IMR-90 (cell line): ENCODE measurements at regions not wholly inside any gene's neighbourhood (a gene's known extent, or its start where the extent isn't known, plus 50 kb on each side); places are given as distances from the start of the nearest gene placed in this dataset.

Experiments used
- ATAC-seq: fragments of 200-7000 bp; cut with Tn5 transposase; 2 replicates; pipeline ENCODE4 v1.9.1; 2020; ENCODE audit warnings: low read depth, mild to moderate bottlenecking, moderate library complexity
- BruUV-seq: library from RNA; stranded (reverse); fragments of 400-500 nt; replicated peaks from 2 replicates; lab custom pipeline; 2021; lab: Mats Ljungman, UMichigan
- CTCF ChIA-PET: fragments of 300-600 bp; formaldehyde crosslinking; extraction: SDS; loops from one replicate; lab custom pipeline; 2021; ENCODE audit warnings: antibody characterized with exemption; lab: Yijun Ruan, JAX
- POLR2A ChIA-PET: fragments of 300-600 bp; sonication (Branson Sonifier 250); formaldehyde crosslinking; loops from one replicate; lab custom pipeline; 2022; ENCODE audit warnings: antibody characterized with exemption; ENCODE audit not compliant: unreplicated experiment; lab: Charles Lee
- DNase-seq: peaks from one replicate; pipeline ENCODE4 v3.0.0; 2013
- H2AFZ ChIP-seq: replicated peaks from 2 replicates; pipeline ENCODE3; 2013; ENCODE audit warnings: low read length, mild to moderate bottlenecking; ENCODE audit not compliant: poor library complexity
- H2AK5ac ChIP-seq: 2 replicates; pipeline ENCODE4 v1.6.1; 2013; ENCODE audit warnings: low read depth, low read length, inconsistent platforms
- H2AK9ac ChIP-seq: replicated peaks from 2 replicates; pipeline ENCODE3; 2013; ENCODE audit warnings: mild to moderate bottlenecking, low read depth, low read length, moderate library complexity; ENCODE audit not compliant: poor library complexity
- H2BK120ac ChIP-seq: 2 replicates; pipeline ENCODE4 v1.6.1; 2013; ENCODE audit warnings: low read depth, low read length, inconsistent platforms
- H2BK15ac ChIP-seq: 3 replicates; pipeline ENCODE4 v1.6.1; 2013; ENCODE audit warnings: low read depth, low read length, inconsistent platforms
- H2BK20ac ChIP-seq: 2 replicates; pipeline ENCODE4 v1.6.1; 2013; ENCODE audit warnings: low read depth, mild to moderate bottlenecking, inconsistent platforms, low read length, moderate library complexity
- H2BK5ac ChIP-seq: 2 replicates; pipeline ENCODE4 v1.6.1; 2013; ENCODE audit warnings: mild to moderate bottlenecking, low read depth, low read length, inconsistent platforms; ENCODE audit not compliant: poor library complexity, severe bottlenecking
- H3K14ac ChIP-seq: replicated peaks from 2 replicates; pipeline ENCODE4 v1.6.1; 2013; ENCODE audit warnings: low read depth, low read length, inconsistent platforms
- H3K18ac ChIP-seq: 2 replicates; pipeline ENCODE4 v1.6.1; 2013; ENCODE audit warnings: low read depth, low read length, control low read depth
- H3K23ac ChIP-seq: 2 replicates; pipeline ENCODE4 v1.6.1; 2013; ENCODE audit warnings: low read depth, low read length, inconsistent platforms
- H3K27ac ChIP-seq: 2 replicates; pipeline ENCODE4 v1.5.1; 2013; ENCODE audit warnings: mild to moderate bottlenecking, control low read depth, low read length; ENCODE audit not compliant: insufficient read depth
- H3K27me3 ChIP-seq: 2 replicates; pipeline ENCODE4 v1.6.1; 2013; ENCODE audit warnings: low read length; ENCODE audit not compliant: control insufficient read depth, insufficient read depth
- H3K36me3 ChIP-seq: 2 replicates; pipeline ENCODE4 v1.6.1; 2013; ENCODE audit warnings: low read length, mixed read lengths; ENCODE audit not compliant: control insufficient read depth, insufficient read depth
- H3K4ac ChIP-seq: 2 replicates; pipeline ENCODE4 v1.6.1; 2013; ENCODE audit warnings: low read depth, low read length, inconsistent platforms
- H3K4me1 ChIP-seq: 2 replicates; pipeline ENCODE4 v1.6.1; 2013; ENCODE audit warnings: low read length, mixed read lengths; ENCODE audit not compliant: control insufficient read depth, insufficient read depth
- H3K4me2 ChIP-seq: 2 replicates; pipeline ENCODE4 v1.6.1; 2013; ENCODE audit warnings: low read depth, mild to moderate bottlenecking, control low read depth, low read length, moderate library complexity
- H3K4me3 ChIP-seq: 2 replicates; pipeline ENCODE4 v1.5.1; 2013; ENCODE audit warnings: low read depth, mild to moderate bottlenecking, control low read depth, low read length, moderate library complexity; ENCODE audit not compliant: insufficient read depth
- H3K56ac ChIP-seq: 2 replicates; pipeline ENCODE4 v1.6.1; 2013; ENCODE audit warnings: low read length, inconsistent platforms; ENCODE audit not compliant: insufficient read depth; ENCODE audit errors: extremely low read depth
- H3K79me1 ChIP-seq, 2 experiments: 2 replicates each; pipeline ENCODE4 v1.6.1; 2013; ENCODE audit warnings: low read length in 2 of 2, inconsistent platforms in 1 of 2, low read depth in 1 of 2
- H3K9ac ChIP-seq: 2 replicates; pipeline ENCODE4 v1.6.1; 2013; ENCODE audit warnings: low read depth, low read length, control low read depth
- H3K9me1 ChIP-seq: 2 replicates; pipeline ENCODE4 v1.6.1; 2013; ENCODE audit warnings: low read length, inconsistent platforms; ENCODE audit not compliant: insufficient read depth
- H3K9me3 ChIP-seq: 2 replicates; pipeline ENCODE4 v1.6.1; 2013; ENCODE audit warnings: low read length; ENCODE audit not compliant: control insufficient read depth, insufficient read depth
- H4K20me1 ChIP-seq: 2 replicates; pipeline ENCODE4 v1.6.1; 2013; ENCODE audit warnings: low read length, inconsistent platforms; ENCODE audit not compliant: insufficient read depth
- H4K5ac ChIP-seq: 2 replicates; pipeline ENCODE4 v1.6.1; 2013; ENCODE audit warnings: mild to moderate bottlenecking, low read depth, low read length, control low read depth
- H4K8ac ChIP-seq, 2 experiments: 2 replicates each; pipeline ENCODE4 v1.6.1; 2013; ENCODE audit warnings: low read depth in 2 of 2, low read length in 2 of 2, control low read depth in 1 of 2, inconsistent platforms in 1 of 2
- H4K91ac ChIP-seq: 2 replicates; pipeline ENCODE4 v1.6.1; 2013; ENCODE audit warnings: low read depth, low read length, inconsistent platforms; ENCODE audit not compliant: insufficient read depth
- BHLHE40 ChIP-seq: fragments of 150-350 bp; IDR thresholded peaks from 2 replicates; pipeline ENCODE4 v1.6.1; 2016; ENCODE audit warnings: mild to moderate bottlenecking, low read depth, low read length
- CEBPB ChIP-seq: IDR thresholded peaks from 2 replicates; pipeline ENCODE4 v1.6.1; 2012; ENCODE audit warnings: low read depth, low read length, improper control_type of control experiment
- FOS ChIP-seq: fragments of 150-350 bp; IDR thresholded peaks from 2 replicates; pipeline ENCODE4 v1.6.1; 2016; ENCODE audit warnings: low read depth, low read length
- MAFK ChIP-seq: IDR thresholded peaks from 2 replicates; pipeline ENCODE4 v1.6.1; 2012; ENCODE audit warnings: low read depth, low read length, improper control_type of control experiment
- MAZ ChIP-seq: IDR thresholded peaks from 2 replicates; pipeline ENCODE4 v1.6.1; 2012; ENCODE audit warnings: low read depth, mild to moderate bottlenecking, low read length, improper control_type of control experiment, moderate library complexity, borderline replicate concordance
- NFE2L2 ChIP-seq: fragments of 150-350 bp; IDR thresholded peaks from 2 replicates; pipeline ENCODE4 v1.6.1; 2016; ENCODE audit warnings: low read depth, mild to moderate bottlenecking, low read length
- POLR2A ChIP-seq: IDR thresholded peaks from 2 replicates; pipeline ENCODE4 v1.6.1; 2012; ENCODE audit warnings: mild to moderate bottlenecking, low read depth, low read length
- WGBS, 2 experiments: methylation state at CpG; one replicate each; pipeline versions ENCODE4 v1.1.5 to v1.1.7; 2013; ENCODE audit warnings: missing lambda C conversion rate in 2 of 2; ENCODE audit not compliant: insufficient read length in 1 of 2; ENCODE audit errors: extremely low coverage in 2 of 2; 5-methylcytosine and 5-hydroxymethylcytosine counted together
- dilution Hi-C: fragments of 300-500 bp; cut with HindIII; formaldehyde crosslinking; loops from one replicate; pipeline ENCODE4 v1.14.3; 2018; ENCODE audit warnings: low sequenced_read_pairs; ENCODE audit not compliant: unreplicated experiment
- in situ Hi-C: fragments of 300-500 bp; cut with MboI; formaldehyde crosslinking; loops from 3 replicates; pipeline ENCODE4 v1.14.3; 2019; ENCODE audit warnings: low sequenced_read_pairs, inconsistent platforms, mixed read lengths
- intact Hi-C: fragments of 100-400 bp; cut with micrococcal nuclease; formaldehyde crosslinking; loops from 2 replicates; pipeline ENCODE4 v1.10.0; 2022
- TF ChIP-seq, protein P1 (sequence below): conservative IDR thresholded peaks from 2 replicates; pipeline ENCODE4 v1.5.1; 2012; ENCODE audit warnings: mild to moderate bottlenecking, low read depth, low read length, improper control_type of control experiment
- TF ChIP-seq, protein P2 (sequence below): fragments of 150-350 bp; IDR thresholded peaks from 2 replicates; pipeline ENCODE4 v1.6.1; 2016; ENCODE audit warnings: low read depth, mild to moderate bottlenecking, low read length, moderate library complexity, borderline replicate concordance

DNA sequence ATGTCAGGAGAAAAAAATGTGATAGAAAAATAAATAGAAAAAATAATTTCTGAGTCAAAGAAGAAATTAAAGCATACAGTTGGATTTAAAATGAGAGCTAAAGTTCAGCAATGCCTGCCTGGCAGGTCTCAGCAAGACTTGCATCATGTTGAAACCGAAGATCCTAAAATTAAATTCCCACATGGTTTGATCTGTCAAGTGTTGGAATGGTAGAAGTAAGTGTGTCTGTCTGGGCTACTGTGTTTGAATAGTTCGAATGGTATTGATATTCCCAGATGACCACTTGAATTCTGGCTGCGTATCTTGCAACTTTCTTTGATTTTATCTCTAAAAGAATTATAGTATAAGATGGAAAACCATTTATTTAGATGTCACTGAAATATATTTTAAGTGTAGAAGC is 1349.6 kb downstream of the EPHA7 start:
- Histone ChIP-seq H4K20me1 (no peaks in the 10 kb centered on the region), H4K8ac (no peak overlapping the region), H4K91ac (no peak overlapping the region), H3K4me3 (no peak overlapping the region), H3K27me3 (no peaks in the 10 kb centered on the region), H2BK20ac (no peak overlapping the region), H2AK5ac (no peak overlapping the region), H3K79me1 (no peaks in the 10 kb centered on the region), H3K27ac (no peak overlapping the region), H2AK9ac (no peak overlapping the region), H3K4me2 (no peak overlapping the region), H3K23ac (no peak overlapping the region), H2BK15ac (no peak overlapping the region), H3K56ac (no peak overlapping the region), H3K14ac (no peak overlapping the region), H4K5ac (no peak overlapping the region), H2BK120ac (no peak overlapping the region), H2BK5ac (no peak overlapping the region), H3K9me1 (no peaks in the 10 kb centered on the region), H3K9me3 (no peaks in the 10 kb centered on the region), H3K36me3 (no peaks in the 10 kb centered on the region), H3K18ac (no peak overlapping the region), H3K9ac (no peak overlapping the region), H2AFZ (no peak overlapping the region), H3K4ac (no peak overlapping the region), H3K4me1 (no peaks in the 10 kb centered on the region)
- POLR2A ChIA-PET, result no interaction called here
- intact Hi-C loops (no loop called here), in situ Hi-C loops (no loop called here), dilution Hi-C loops (no loop called here)
- DNase-seq (no peak), ATAC-seq (no peak)
- WGBS, 2 experiments, result no CpG with 5 or more reads among the region's 3 CpGs
- BruUV-seq, result no TSS peak
- TF ChIP-seq MAFK (no peak), CEBPB (no peak), NFE2L2 (no peak), BHLHE40 (no peak), MAZ (no peak), FOS (no peak), POLR2A (no peak)
- TF ChIP-seq, protein P1, sequence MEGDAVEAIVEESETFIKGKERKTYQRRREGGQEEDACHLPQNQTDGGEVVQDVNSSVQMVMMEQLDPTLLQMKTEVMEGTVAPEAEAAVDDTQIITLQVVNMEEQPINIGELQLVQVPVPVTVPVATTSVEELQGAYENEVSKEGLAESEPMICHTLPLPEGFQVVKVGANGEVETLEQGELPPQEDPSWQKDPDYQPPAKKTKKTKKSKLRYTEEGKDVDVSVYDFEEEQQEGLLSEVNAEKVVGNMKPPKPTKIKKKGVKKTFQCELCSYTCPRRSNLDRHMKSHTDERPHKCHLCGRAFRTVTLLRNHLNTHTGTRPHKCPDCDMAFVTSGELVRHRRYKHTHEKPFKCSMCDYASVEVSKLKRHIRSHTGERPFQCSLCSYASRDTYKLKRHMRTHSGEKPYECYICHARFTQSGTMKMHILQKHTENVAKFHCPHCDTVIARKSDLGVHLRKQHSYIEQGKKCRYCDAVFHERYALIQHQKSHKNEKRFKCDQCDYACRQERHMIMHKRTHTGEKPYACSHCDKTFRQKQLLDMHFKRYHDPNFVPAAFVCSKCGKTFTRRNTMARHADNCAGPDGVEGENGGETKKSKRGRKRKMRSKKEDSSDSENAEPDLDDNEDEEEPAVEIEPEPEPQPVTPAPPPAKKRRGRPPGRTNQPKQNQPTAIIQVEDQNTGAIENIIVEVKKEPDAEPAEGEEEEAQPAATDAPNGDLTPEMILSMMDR, result no peak
- TF ChIP-seq, protein P2, sequence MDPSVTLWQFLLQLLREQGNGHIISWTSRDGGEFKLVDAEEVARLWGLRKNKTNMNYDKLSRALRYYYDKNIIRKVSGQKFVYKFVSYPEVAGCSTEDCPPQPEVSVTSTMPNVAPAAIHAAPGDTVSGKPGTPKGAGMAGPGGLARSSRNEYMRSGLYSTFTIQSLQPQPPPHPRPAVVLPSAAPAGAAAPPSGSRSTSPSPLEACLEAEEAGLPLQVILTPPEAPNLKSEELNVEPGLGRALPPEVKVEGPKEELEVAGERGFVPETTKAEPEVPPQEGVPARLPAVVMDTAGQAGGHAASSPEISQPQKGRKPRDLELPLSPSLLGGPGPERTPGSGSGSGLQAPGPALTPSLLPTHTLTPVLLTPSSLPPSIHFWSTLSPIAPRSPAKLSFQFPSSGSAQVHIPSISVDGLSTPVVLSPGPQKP, result no peak
- CTCF ChIA-PET, result no interaction called here
